K562 (cell line): ENCODE measurements at regions not wholly inside any gene's neighbourhood (a gene's known extent, or its start where the extent isn't known, plus 50 kb on each side); places are given as distances from the start of the nearest gene placed in this dataset.

Experiments
- ATAC-seq: fragments of 200-7000 bp; cut with Tn5 transposase; 3 replicates; pipeline ENCODE4 v1.9.1; 2020; ENCODE audit warnings: moderate library complexity
- BruUV-seq: library from RNA; stranded (reverse); fragments of 400-500 nt; replicated peaks from 2 replicates; lab custom pipeline; 2021; lab: Mats Ljungman, UMichigan
- CTCF ChIA-PET: fragments of 300-600 bp; formaldehyde crosslinking; extraction: SDS; loops from one replicate; lab custom pipeline; 2021; ENCODE audit warnings: low intra/inter-chr PET ratio; lab: Yijun Ruan, JAX
- POLR2A ChIA-PET: fragments of 300-600, 350-650 bp; sonication (Branson Sonifier 250); formaldehyde crosslinking; extraction: SDS; loops from one replicate; lab custom pipeline; 2021; ENCODE audit warnings: antibody characterized with exemption, inconsistent platforms; lab: Yijun Ruan, JAX
- DNase-seq, 4 experiments: peaks; one replicate each; pipeline versions ENCODE4 v3.0.0 to v3.0.0-alpha.2; 2011 to 2018; ENCODE audit warnings: low spot score in 3 of 4, mixed read lengths in 3 of 4; ENCODE audit errors: extremely low read depth in 1 of 4
- FAIRE-seq: peaks from 2 replicates; lab custom pipeline; 2011; peaks lifted over from hg19 to GRCh38; lab: Jason Lieb, UNC
- H2AFZ ChIP-seq: 2 replicates; pipeline ENCODE4 v1.6.0; 2011; ENCODE audit warnings: low read depth, low read length, control low read depth, inconsistent platforms
- H3K27ac ChIP-seq: fragments of 200-600 bp; 3 replicates; pipeline ENCODE4 v1.8.0; 2011; ENCODE audit warnings: low read depth, mild to moderate bottlenecking, control low read depth, inconsistent platforms, low read length, moderate library complexity, mixed read lengths; ENCODE audit errors: extremely low read depth
- H3K27me3 ChIP-seq, 2 experiments: fragments of 300-600 bp in 1 of 2; 2 replicates in 1 of 2; 3 replicates in 1 of 2; pipeline versions ENCODE4 v1.6.0 to v1.8.0; 2011; ENCODE audit warnings: inconsistent platforms in 2 of 2, low read length in 2 of 2, mild to moderate bottlenecking in 1 of 2, mixed read lengths in 1 of 2, moderate library complexity in 1 of 2; ENCODE audit not compliant: control insufficient read depth in 2 of 2, insufficient read depth in 2 of 2
- H3K36me3 ChIP-seq: fragments of 300-600 bp; 3 replicates; pipeline ENCODE4 v1.8.0; 2011; ENCODE audit warnings: mild to moderate bottlenecking, low read length, inconsistent platforms; ENCODE audit not compliant: control insufficient read depth, insufficient read depth
- H3K4me1 ChIP-seq, 2 experiments: fragments of 200-600 bp in 1 of 2; replicated peaks in 1 of 2; 2 replicates in 1 of 2; 3 replicates in 1 of 2; pipeline versions ENCODE4 v1.5.1 to v1.8.0; 2011; ENCODE audit warnings: inconsistent platforms in 2 of 2, low read length in 2 of 2, mild to moderate bottlenecking in 1 of 2, mixed read lengths in 1 of 2, moderate library complexity in 1 of 2; ENCODE audit not compliant: control insufficient read depth in 2 of 2, insufficient read depth in 2 of 2
- H3K4me2 ChIP-seq: 2 replicates; pipeline ENCODE4 v1.6.1; 2011; ENCODE audit warnings: low read length, control low read depth, inconsistent platforms, mixed read lengths; ENCODE audit not compliant: insufficient read depth
- H3K4me3 ChIP-seq: fragments of 200-600 bp; sonication (generic), shearing (Covaris generic); 2 replicates; pipeline ENCODE4 v1.5.1; 2016; ENCODE audit warnings: control low read depth, inconsistent platforms
- H3K79me2 ChIP-seq: fragments of 200-600 bp; 3 replicates; pipeline ENCODE4 v1.8.0; 2011; ENCODE audit warnings: low read length, inconsistent platforms; ENCODE audit not compliant: control insufficient read depth, insufficient read depth
- H3K9ac ChIP-seq, 2 experiments: 2 replicates each; pipeline versions ENCODE4 v1.6.0 to v1.6.1; 2011; ENCODE audit warnings: low read depth in 2 of 2, low read length in 2 of 2, control low read depth in 1 of 2, inconsistent platforms in 1 of 2, mild to moderate bottlenecking in 1 of 2, mixed read lengths in 1 of 2; ENCODE audit not compliant: insufficient read depth in 1 of 2
- H3K9me1 ChIP-seq: one replicate; pipeline ENCODE4 v1.6.0; 2011; ENCODE audit warnings: inconsistent platforms, mild to moderate bottlenecking, low read length, moderate library complexity; ENCODE audit not compliant: control insufficient read depth, insufficient read depth
- H3K9me3 ChIP-seq: replicated peaks from 2 replicates; pipeline ENCODE4 v1.5.1; 2011; ENCODE audit warnings: low read depth, low read length, inconsistent platforms; ENCODE audit not compliant: control insufficient read depth, insufficient read depth
- H4K20me1 ChIP-seq: replicated peaks from 2 replicates; pipeline ENCODE4 v1.6.1; 2011; ENCODE audit warnings: low read length, inconsistent platforms, mixed read lengths; ENCODE audit not compliant: control insufficient read depth, insufficient read depth
- ATF1 ChIP-seq, 2 experiments: fragments of 450-650 bp in 1 of 2; IDR thresholded peaks; 2 replicates each; pipeline ENCODE4 v1.6.1; 2016; ENCODE audit warnings: missing compliant biosample characterization in 1 of 2, missing genetic modification characterization in 1 of 2
- CGGBP1 ChIP-seq: fragments of 250-450 bp; sonication (Bioruptor Pico); IDR thresholded peaks from 2 replicates; pipeline ENCODE4 v1.9.0; 2021; ENCODE audit warnings: mild to moderate bottlenecking
- CHD4 ChIP-seq: fragments of 200-600 bp; sonication (generic); IDR thresholded peaks from 3 replicates; pipeline ENCODE4 v1.6.1; 2012; ENCODE audit warnings: low read depth, mild to moderate bottlenecking, mixed read lengths, low read length, inconsistent platforms; ENCODE audit not compliant: insufficient read depth, insufficient replicate concordance, poor library complexity, severe bottlenecking
- DDX20 ChIP-seq: fragments of 450-650 bp; IDR thresholded peaks from 2 replicates; pipeline ENCODE4 v1.6.1; 2016; ENCODE audit warnings: missing genetic modification characterization, low read depth, mild to moderate bottlenecking, missing compliant biosample characterization, moderate library complexity
- DPF2 ChIP-seq: fragments of 450-650 bp; IDR thresholded peaks from 2 replicates; pipeline ENCODE4 v1.6.1; 2016
- IRF2 ChIP-seq: sonication (generic); formaldehyde crosslinking; IDR thresholded peaks from 2 replicates; pipeline ENCODE4 v1.8.1; 2022; ENCODE audit warnings: mild to moderate bottlenecking, missing genetic modification reagents
- RFX5 ChIP-seq: IDR thresholded peaks from 2 replicates; pipeline ENCODE4 v1.6.1; 2011; ENCODE audit warnings: low read depth, mild to moderate bottlenecking, improper control_type of control experiment, low read length
- SIX5 ChIP-seq, 2 experiments: IDR thresholded peaks; 2 replicates each; pipeline ENCODE4 v1.6.1; 2011; ENCODE audit warnings: low read length in 2 of 2, borderline replicate concordance in 1 of 2, low read depth in 1 of 2, mild to moderate bottlenecking in 1 of 2, moderate library complexity in 1 of 2; ENCODE audit not compliant: insufficient read depth in 1 of 2
- THRAP3 ChIP-seq: fragments of 450-650 bp; IDR thresholded peaks from 2 replicates; pipeline ENCODE4 v1.6.1; 2016; ENCODE audit warnings: mild to moderate bottlenecking, inconsistent platforms, borderline replicate concordance
- WHSC1 ChIP-seq: IDR thresholded peaks from one replicate; pipeline ENCODE4 v1.6.1; 2012; ENCODE audit warnings: low read length, control low read depth, inconsistent platforms
- ZKSCAN1 ChIP-seq: fragments of 150-350 bp; IDR thresholded peaks from 2 replicates; pipeline ENCODE4 v1.6.1; 2016; ENCODE audit warnings: low read depth, low read length
- ZNF695 ChIP-seq: fragments of 450-650 bp; formaldehyde crosslinking; IDR thresholded peaks from 2 replicates; pipeline ENCODE4 v1.4.0; 2020; ENCODE audit warnings: mild to moderate bottlenecking, moderate library complexity
- WGBS: fragments of 100-300 bp; shearing (Covaris generic); methylation state at CpG from one replicate; pipeline ENCODE4 v1.1.6; 2016; ENCODE audit warnings: low coverage, mixed read lengths; ENCODE audit not compliant: insufficient coverage; ENCODE audit errors: missing lambda C conversion rate; 5-methylcytosine and 5-hydroxymethylcytosine counted together
- in situ Hi-C: fragments of 300-500 bp; cut with MboI; formaldehyde crosslinking; loops from 4 replicates; pipeline ENCODE4 v1.15.0; 2018; ENCODE audit warnings: inconsistent platforms, mixed read lengths
- intact Hi-C: fragments of 100-400 bp; cut with micrococcal nuclease; formaldehyde crosslinking; loops from 2 replicates; pipeline ENCODE4 v1.14.2; 2022
- TF ChIP-seq, protein P1 (sequence below): fragments of 450-650 bp; conservative IDR thresholded peaks from 2 replicates; pipeline ENCODE4 v1.6.1; 2016; ENCODE audit warnings: missing genetic modification characterization, low read depth, mild to moderate bottlenecking, control low read depth, missing compliant biosample characterization

GRCh38 chr3:104591776-104592175 lies 774.9 kb upstream of the ALCAM start:
- H3K9me1 ChIP-seq: no peaks in the 10 kb centered on the region
- H3K4me2 ChIP-seq: no peak overlapping the region
- H3K27me3 ChIP-seq: no peaks in the 10 kb centered on the region
- no peak overlapping the region for H2AFZ ChIP-seq
- no peak overlapping the region for H3K4me3 ChIP-seq
- no peaks in the 10 kb centered on the region for H3K36me3 ChIP-seq
- ATAC-seq (no peak), FAIRE-seq (no peak), DNase-seq (no peak)
- 5% methylated on average over 3 of the region's 3 CpGs for WGBS
- TF ChIP-seq IRF2 (no peak), THRAP3 (no peak), SIX5 (IDR thresholded peaks at IDR 0.05; ENCODE audit: borderline replicate concordance in 1 of 2, insufficient read depth in 1 of 2, low read depth in 1 of 2, low read length in 2 of 2) (no peak), CGGBP1 (CRISPR knock-in tag) (no peak), ZNF695 (no peak), DPF2 (no peak), RFX5 (no peak), ATF1 (CRISPR knock-in tag; IDR thresholded peaks at IDR 0.05) (no peak), ATF1 (tag; IDR thresholded peaks at IDR 0.05) (no peak), WHSC1 (no peak), CHD4 (no peak), ZKSCAN1 (no peak), DDX20 (tag) (no peak)
- TF ChIP-seq, protein P1, sequence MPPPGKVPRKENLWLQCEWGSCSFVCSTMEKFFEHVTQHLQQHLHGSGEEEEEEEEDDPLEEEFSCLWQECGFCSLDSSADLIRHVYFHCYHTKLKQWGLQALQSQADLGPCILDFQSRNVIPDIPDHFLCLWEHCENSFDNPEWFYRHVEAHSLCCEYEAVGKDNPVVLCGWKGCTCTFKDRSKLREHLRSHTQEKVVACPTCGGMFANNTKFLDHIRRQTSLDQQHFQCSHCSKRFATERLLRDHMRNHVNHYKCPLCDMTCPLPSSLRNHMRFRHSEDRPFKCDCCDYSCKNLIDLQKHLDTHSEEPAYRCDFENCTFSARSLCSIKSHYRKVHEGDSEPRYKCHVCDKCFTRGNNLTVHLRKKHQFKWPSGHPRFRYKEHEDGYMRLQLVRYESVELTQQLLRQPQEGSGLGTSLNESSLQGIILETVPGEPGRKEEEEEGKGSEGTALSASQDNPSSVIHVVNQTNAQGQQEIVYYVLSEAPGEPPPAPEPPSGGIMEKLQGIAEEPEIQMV (tag): no peak
- no peaks in the 10 kb centered on the region for H3K4me1 ChIP-seq
- BruUV-seq: no TSS peak
- intact Hi-C loops (no loop called here), in situ Hi-C loops (no loop called here)
- no peaks in the 10 kb centered on the region for H3K79me2 ChIP-seq
- no peak overlapping the region for H3K27ac ChIP-seq
- no peaks in the 10 kb centered on the region for H4K20me1 ChIP-seq
- no peak overlapping the region for H3K9ac ChIP-seq
- ChIA-PET POLR2A (no interaction called here), CTCF (no interaction called here)
- no peaks in the 10 kb centered on the region for H3K9me3 ChIP-seq
